GM19452 (cell line): ENCODE measurements at regions not wholly inside any gene's neighbourhood (a gene's known extent, or its start where the extent isn't known, plus 50 kb on each side); places are given as distances from the start of the nearest gene placed in this dataset.

Experiments used
- ATAC-seq: cut with Tn5 transposase; IDR thresholded peaks from one replicate; pipeline ENCODE4 v1.9.1; 2021; ENCODE audit not compliant: unreplicated experiment

GRCh38 chr12:83198291-83199015 lies 511.7 kb downstream of the TMTC2 start:
- no peak for ATAC-seq

- ATAC-seq, result no peak
Observed at GRCh38 chr12:83197483-83197914, 510.8 kb downstream of the TMTC2 start.

- no peak for ATAC-seq
Observed at GRCh38 chr12:83196694-83197350, 510.1 kb downstream of the TMTC2 start.

- ATAC-seq, result no peak
Observed at GRCh38 chr12:83190631-83191390, 504.1 kb downstream of the TMTC2 start.

- ATAC-seq, result no peak
Observed at GRCh38 chr12:83186419-83186818, 499.7 kb downstream of the TMTC2 start.

- ATAC-seq, result no peak
Observed at GRCh38 chr12:83185241-83185640, 498.5 kb downstream of the TMTC2 start.
